ENCODE measurements at regions not wholly inside any gene's neighbourhood (a gene's known extent, or its start where the extent isn't known, plus 50 kb on each side); places are given as distances from the start of the nearest gene placed in this dataset.

DNA sequence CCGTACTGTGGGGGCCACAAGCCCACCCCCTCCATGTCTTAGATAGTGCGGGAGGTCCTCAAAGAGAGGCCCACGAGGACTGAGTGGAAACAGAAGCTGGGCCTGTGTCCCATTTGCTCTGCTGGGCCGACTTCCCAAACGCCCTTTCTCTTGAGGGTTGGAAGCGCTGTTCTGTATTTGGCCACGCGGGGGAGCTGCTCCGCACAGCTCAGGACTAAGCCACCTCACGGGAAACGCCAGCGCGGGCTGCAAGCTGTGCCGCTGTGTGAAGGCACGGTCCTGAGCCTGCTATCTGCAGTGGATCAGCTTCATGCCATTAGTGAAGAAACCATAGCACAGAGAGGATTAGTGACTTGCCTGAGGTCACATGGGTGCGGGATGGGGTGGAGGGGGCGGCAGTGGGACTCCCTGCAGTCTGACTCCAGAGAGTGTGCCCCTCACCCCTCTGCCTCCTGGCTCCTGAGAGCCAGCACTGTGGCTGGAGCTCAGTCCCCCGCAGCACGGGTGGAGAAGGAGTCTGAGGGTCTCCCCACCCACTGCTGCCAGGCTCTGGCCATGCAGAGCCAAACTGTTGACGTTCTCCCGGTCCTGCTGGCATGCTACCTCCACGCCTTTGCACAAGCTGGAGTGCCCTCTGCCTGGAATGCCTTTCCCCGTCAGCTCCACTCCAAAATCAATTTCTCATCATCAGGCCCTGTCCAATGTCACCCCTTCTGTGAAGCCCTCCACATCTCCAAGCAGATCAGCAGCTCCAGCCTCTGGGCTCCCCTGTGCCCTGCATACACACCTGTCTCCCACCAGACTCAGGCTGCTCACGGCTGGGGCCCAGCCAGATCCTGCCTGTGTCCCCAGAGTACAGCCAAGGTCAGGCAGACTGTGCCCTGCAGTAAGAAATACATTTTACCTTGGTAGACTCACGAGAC is 51.5 kb upstream of the LRRC32 start:
- peak; percentile 85 to 93 (median 93) for DNase-seq

DNA sequence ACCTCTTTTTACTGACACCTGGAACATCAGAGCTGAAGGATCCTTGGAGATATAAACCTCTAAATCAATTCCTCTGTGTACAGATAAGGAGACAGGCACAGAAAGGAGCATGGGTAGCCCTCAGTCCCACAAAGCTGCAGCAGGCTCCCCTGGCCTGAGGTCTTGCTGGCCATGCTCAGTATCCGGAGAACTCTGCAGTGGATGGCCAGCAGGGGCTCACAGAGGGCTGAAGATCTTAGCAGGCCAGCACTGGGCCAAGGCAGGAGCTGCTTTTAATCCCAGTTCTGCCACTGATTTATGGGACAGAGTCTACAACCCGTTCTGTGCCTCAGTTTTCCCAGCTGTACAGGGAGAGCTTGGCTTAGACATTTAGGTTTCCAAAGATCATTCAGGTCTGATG is 52.6 kb upstream of the LRRC32 start:
- DNase-seq: no peak

- DNase-seq: no peak
Measured at GRCh38 chr11:76723548-76723947, 53.0 kb upstream of the LRRC32 start.

DNA sequence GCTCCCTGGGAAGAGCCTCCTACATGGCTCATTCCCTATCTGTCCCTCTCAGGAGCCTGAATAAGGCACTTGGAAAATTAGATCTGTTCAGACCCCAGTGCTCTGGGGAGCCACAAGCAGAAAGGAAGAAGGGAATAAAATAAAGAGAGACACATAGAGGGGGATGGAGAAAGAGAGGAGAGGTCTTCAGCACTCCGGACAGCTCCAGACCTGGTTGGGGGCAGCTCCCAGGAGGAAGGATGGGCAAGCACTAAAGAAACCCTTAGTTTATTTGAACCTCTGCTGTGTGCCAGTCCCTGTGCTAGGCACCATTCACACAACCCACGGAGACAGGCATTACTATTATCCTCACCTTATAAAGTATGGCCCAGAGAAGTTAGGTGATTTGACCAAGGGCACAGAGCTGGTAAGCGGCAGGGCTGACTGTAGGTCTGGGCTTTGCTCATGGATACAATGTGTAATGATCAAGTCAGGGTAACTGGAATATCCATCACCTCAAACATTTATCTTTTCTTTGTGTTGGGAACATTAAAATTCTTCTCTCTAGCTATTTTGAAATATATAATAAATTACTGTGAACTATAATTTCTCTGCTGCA is 53.7 kb upstream of the LRRC32 start:
- no peak for DNase-seq

DNA sequence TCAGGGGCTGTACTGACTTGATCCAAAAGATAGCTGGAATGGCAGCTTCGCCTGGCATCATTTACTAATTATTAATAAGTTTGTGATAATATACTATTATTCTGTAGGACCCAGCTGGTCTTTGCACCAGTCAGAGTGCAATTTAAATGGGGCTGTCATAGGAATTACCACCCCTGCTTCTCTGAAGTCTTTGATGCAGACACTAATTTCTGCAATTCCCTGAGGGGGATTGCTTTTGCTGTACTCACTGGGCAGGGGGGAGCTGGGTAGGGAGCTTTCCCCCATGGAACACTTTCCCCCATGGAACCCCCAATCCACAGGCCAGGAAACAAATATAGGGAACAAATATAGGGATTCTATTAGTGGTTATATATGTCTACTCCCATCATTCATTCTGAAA is 54.9 kb upstream of the TSKU start:
- no peak for DNase-seq

- DNase-seq: no peak
Measured at GRCh38 chr11:76728778-76729177, 54.4 kb upstream of the TSKU start.

GRCh38 chr11:76729214-76729613 is 53.9 kb upstream of the TSKU start:
- no peak for DNase-seq

DNA sequence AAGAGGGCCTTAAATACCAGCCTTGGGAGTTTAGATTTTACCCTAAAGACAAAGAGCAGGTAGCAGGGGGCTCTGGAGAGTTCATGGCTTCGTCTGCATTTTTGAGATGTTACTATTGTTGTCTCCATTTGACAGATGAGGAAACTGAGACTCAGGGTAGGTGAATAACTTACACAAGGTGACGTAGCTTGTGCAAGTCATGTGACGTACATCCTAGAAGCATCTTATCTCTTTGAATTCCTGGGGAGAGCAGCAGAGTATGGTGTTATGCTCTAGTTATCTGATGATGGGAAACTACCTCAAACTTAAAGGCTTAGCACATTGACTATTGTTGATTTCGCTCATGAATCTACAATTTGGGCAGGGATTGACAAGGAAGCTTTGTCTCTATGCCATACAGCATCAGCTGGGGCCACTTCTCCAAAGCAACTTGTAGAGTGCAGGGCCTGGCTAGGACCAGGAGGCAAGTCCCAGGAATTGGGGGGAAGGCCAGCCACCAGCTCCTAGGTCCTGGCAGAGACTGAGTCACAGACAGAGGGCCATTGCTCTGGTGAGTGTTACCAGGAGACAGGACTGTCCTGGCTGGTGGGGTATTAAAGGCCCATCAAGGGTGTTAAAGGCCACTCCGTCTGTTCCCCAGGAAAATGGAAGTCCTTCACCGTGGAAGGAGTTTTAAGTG is 52.1 kb upstream of the TSKU start:
- DNase-seq: peak; percentile 31 to 66 (median 34)

DNA sequence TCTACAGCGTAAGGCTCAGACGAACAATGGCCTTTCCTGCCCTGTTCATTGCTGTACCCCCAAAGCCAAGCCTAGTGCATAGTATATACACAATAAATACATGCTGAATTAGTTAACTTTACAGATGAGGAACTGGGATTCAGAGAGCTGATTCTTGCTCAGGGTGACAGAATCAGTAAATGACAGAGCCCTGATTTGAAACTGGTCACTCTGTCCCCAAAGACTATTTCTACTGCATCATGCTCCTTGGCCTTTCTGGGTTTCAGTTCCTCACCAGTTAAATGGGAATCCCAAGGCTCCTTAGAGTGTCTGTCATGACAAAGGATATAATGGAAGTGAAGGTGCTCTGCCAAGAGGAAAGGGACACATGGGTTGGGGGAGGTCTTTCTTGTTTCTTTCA is 50.5 kb upstream of the TSKU start:
- peak; percentile 44 to 58 (median 49) for DNase-seq

All from suppressor macrophage treated with lipopolysaccharide for 1 hour (primary cell).